GM12874 (cell line): ENCODE measurements at regions not wholly inside any gene's neighbourhood (a gene's known extent, or its start where the extent isn't known, plus 50 kb on each side); places are given as distances from the start of the nearest gene placed in this dataset.

Source experiments
- CTCF ChIP-seq: IDR thresholded peaks from 2 replicates; pipeline ENCODE4 v1.5.1; 2011; ENCODE audit warnings: low read depth, mild to moderate bottlenecking, control low read depth, low read length, moderate library complexity; ENCODE audit not compliant: insufficient read depth

GRCh38 chr9:90064971-90065370 lies 460.2 kb downstream of the GADD45G start:
- TF ChIP-seq CTCF = no peak

- TF ChIP-seq CTCF = no peak
Measured at GRCh38 chr9:90065851-90066250, 461.0 kb downstream of the GADD45G start.

- no peak for TF ChIP-seq CTCF
Measured at GRCh38 chr9:90069085-90069484, 464.3 kb downstream of the GADD45G start.

- no peak for TF ChIP-seq CTCF
Measured at GRCh38 chr9:90070056-90070455, 465.2 kb downstream of the GADD45G start.

- TF ChIP-seq CTCF = no peak
Measured at GRCh38 chr9:90070469-90070868, 465.7 kb downstream of the GADD45G start.

GRCh38 chr9:90070931-90071660 lies 466.3 kb downstream of the GADD45G start:
- TF ChIP-seq CTCF = no peak

- TF ChIP-seq CTCF = no peak
Measured at GRCh38 chr9:90073186-90073945, 468.6 kb downstream of the GADD45G start.
